NOMO-1 (cell line): ENCODE measurements at regions not wholly inside any gene's neighbourhood (a gene's known extent, or its start where the extent isn't known, plus 50 kb on each side); places are given as distances from the start of the nearest gene placed in this dataset.

Experiments
- DNase-seq, 2 experiments: peaks; one replicate each; lab custom pipeline; 2025; ENCODE audit not compliant: unreplicated experiment in 2 of 2; lab: John Stamatoyannopoulos, UW

DNA sequence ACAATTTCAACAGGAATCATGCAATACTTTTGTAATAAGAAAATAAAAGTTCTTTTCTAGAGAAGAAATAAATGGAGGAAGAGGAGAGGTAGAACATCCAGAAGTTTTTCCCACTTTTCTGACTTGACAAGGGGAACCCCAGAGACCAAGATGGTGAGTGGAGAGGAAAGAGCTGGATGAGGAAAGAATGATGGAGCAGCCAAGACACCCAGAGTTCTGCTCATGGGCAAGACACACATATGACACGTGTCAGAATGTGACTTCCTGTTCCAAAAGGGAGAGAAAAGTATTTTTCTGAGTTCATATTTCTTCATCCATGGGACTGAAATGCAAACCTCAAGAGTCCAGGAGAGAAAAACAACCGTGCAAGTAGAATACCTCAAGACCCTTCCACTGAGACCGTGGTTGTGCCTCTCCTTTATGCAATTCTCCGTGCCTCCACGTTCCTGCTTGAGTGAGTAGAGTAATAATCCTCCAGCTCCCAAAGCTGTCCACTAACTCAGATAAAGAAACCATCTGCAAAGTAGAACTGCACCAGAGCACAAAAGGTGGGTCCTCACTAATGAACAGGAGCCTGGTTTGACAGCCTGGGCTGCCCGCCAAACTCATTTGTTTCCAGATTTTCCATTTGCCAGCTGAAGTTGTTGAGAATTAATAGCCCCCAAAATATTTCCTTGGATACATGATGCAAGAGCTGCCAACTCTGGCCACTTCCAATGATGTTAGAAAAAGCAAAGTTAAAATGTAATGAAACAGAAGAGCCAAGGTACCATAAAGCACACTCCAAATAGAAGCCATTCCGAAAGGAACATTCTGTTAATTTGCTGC lies 272.6 kb upstream of the IGF1R start:
- no peak for DNase-seq

- no peak for DNase-seq
Measured at GRCh38 chr15:98380721-98381120, 267.6 kb upstream of the IGF1R start.

- DNase-seq = no peak
Measured at GRCh38 chr15:98381446-98381845, 266.9 kb upstream of the IGF1R start.

DNA sequence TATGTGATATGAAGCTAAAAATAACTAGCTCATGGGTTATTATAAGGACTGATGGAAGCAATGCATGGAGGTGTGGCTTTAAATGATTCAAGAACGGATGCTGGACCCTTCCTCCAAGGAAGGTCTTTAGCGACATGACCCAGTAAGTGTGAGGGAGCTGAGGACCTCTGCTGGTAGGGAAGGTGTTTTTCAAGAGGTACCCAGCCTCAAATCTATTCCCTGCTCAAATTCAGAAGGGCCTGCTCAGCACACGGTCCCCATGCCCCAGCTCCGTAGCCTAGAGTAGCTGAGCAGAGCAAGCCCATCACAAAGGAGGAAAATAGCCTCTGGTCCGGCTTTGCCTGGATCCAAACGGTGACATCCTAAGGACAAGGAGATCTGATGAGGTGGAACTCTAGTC lies 266.2 kb upstream of the IGF1R start:
- DNase-seq = no peak

- DNase-seq = no peak
Measured at GRCh38 chr15:98383571-98383970, 264.8 kb upstream of the IGF1R start.

GRCh38 chr15:98384328-98385029 lies 263.9 kb upstream of the IGF1R start:
- DNase-seq = no peak

DNA sequence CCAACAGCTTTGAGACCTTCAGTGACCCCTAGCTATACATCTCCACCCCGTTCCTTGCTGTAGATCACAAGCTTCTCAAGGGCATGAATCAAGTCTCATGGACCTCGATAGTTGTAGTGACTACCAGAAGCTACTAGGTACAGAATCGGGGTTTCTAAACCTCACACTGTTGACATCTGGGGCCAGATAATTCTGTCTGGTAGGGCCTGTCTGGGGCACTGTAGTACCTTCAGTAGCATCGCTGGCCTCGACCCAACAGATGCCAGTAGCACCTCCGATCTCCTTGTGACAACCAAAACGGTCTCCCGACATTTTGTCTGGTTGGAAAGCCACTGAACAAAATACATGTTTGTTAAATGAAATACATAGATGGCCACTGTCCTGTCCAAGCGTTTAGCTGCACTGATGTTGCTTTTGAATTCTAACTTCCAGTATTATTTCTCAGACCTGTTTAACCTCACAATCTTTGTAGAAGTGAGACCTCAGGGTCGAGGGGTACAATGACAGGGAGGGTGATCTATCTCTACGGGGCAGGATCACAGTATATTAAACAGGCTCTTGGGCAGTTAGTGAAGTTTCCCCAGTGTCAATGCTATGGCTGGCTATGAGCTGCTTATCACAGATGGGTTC lies 262.5 kb upstream of the IGF1R start:
- no peak for DNase-seq

DNA sequence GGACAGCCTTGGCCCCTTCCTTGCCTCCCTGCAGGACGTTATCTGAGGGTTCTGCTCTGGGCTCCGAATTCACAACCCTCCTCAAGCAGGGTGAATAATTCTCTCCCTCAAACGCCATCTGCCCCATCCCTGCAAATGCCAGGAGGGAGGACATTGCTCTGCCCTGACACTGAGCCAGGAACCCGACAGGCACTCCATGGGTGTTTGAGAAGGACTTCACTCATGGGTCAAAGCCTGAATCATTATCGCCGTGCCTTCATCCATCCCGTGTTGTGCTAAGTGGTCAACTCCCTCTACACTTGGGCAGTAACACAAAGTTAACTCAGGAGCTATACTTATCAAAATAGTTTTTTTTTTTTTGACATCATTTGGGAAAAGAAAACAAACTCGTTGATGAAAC lies 261.8 kb upstream of the IGF1R start:
- no peak for DNase-seq

GRCh38 chr15:98387866-98388265 lies 260.5 kb upstream of the IGF1R start:
- no peak for DNase-seq

DNA sequence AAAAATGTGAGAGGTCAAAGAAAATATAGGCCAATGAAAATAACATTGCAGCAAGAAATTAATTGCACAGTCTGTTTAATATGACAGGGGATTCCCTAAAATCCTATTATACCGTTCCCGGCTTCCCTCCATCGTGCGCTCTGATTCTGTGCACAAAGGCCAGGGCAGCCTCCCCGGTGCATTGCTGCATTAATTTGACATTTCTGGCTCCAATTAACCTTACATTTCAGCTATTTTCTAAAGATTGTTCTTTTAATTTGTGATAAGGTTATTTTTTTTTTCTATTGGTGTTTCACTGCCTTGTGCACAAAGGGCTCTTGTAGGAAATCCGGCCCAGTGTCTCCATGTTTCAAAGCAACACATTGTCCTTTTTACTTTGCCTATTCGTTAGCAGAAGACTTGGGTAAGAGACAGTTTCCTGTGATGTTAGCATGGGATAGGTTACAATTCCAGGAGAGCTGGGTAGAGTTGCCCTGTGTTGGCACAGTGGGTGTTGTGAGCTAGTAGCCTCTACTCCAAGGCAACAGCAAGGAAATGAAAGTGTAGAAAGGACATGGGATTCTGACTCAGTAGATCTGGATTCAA lies 257.3 kb upstream of the IGF1R start:
- DNase-seq = no peak

- DNase-seq = no peak
Measured at GRCh38 chr15:98391568-98391967, 256.8 kb upstream of the IGF1R start.

DNA sequence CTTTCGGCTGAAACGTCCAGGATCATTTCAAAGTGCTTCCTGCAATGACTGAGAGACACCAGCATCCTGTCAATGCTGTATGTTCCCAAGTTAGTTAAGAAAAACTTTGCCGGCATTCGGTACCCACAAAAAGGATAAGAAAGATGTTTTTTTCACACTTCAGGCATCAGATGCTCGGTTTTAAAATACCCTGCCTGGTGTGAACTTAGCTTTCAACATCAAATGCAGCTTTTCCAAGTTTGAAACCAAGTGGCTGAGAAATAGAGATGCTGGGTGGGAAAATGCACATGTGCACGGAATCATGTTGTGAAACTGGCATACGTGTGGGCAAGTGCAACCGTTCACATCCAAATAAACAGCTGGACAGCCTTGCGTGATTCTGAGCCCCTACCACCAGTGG lies 254.9 kb upstream of the IGF1R start:
- DNase-seq = no peak

- no peak for DNase-seq
Measured at GRCh38 chr15:98394546-98394945, 253.8 kb upstream of the IGF1R start.

- DNase-seq = no peak
Measured at GRCh38 chr15:98395974-98396610, 252.2 kb upstream of the IGF1R start.

DNA sequence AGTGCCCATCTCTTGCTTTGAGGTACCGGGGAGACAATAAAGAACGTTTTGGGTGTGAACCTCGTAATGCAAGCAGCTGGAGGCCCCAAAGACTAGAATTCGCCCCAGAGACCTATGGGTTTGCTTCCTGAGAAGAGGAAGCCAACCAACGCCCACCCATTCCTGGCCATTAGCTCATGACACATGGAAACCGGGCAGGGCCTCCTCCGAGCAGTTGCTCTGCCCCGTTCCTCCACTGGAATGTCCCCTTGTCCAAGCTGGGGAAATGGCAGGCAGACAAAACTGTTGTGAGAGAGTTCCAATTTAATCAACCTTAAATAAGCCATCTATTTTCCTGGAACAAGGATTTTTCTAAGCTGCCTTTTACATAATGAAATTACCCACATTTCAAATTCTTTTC lies 250.9 kb upstream of the IGF1R start:
- DNase-seq = no peak

GRCh38 chr15:98398056-98398455 lies 250.3 kb upstream of the IGF1R start:
- DNase-seq = no peak

DNA sequence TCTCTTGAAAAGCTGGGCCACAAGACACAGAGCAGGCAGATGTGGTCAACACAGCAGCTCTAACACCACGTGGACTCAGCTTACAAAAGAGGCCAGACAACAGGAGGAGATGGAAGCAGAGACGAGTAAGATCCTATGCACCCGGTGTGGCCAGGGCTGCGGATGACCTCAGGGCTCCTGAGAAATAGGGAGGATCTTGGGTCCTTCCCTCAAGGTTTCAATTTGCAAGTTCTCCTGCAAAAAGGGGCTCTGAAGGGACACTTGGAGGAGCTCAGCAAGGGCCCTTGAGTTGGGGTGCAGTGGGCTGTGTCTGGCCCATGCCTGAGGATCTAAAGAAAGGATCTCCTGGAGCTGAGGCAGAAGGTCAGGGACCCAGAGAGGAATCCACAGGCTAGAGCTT lies 249.5 kb upstream of the IGF1R start:
- DNase-seq = no peak

DNA sequence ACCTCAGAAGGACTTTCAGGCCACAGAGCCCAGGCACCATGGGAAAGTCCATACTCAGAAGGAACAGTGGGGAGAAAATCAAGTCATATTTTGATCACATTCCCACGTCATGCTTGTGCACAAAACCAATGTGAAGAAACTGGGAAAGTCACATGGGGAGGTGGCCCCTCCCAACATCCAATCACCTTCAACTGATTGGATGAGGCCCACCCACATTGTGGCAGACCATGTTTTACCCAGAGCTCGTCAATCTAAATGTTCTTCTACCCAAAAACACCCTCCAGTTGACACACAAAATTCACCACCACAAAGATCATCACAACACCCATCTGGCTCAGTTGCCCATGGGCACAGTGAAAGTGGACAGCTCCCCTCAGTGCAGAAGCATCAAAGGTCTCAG lies 248.2 kb upstream of the IGF1R start:
- DNase-seq = no peak

DNA sequence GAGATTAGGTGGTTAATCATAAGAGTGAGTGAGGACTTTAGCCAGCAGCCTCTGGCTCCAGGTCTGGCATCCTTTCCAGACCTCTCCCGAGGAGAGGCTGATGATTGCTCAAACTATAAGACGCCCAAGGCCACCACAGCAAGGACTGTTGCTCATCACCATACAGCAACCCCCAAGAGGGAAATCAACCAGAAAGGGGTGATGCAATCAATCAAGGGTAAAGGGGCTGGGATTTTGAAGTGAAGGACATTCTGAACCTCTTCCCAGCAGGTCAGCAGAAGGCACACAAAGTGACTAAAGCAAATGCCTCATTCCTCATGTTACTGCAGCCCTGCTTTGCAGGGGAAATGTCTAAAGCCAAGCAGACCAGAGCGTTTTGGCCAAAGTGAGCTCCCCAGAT lies 247.3 kb upstream of the IGF1R start:
- DNase-seq = no peak

- DNase-seq = no peak
Measured at GRCh38 chr15:98402486-98402885, 245.9 kb upstream of the IGF1R start.

GRCh38 chr15:98403169-98403568 lies 245.2 kb upstream of the IGF1R start:
- DNase-seq = no peak
